ENCODE measurements at regions not wholly inside any gene's neighbourhood (a gene's known extent, or its start where the extent isn't known, plus 50 kb on each side); places are given as distances from the start of the nearest gene placed in this dataset.

GRCh38 chr16:85348065-85348840 lies 236.0 kb upstream of the CIBAR2 start:
- Mint-ChIP-seq H3K27ac (no peak overlapping the region), H3K9me3 (no peaks in the 10 kb centered on the region), H3K4me3 (no peak overlapping the region), H3K27me3 (ENCODE audit: low read depth) (no peaks in the 10 kb centered on the region), H3K36me3 (ENCODE audit: low read depth) (no peaks in the 10 kb centered on the region), H3K4me1 (ENCODE audit: low read depth) (no peaks in the 10 kb centered on the region)

GRCh38 chr16:85348911-85349334 lies 236.7 kb upstream of the CIBAR2 start:
- H3K27me3 Mint-ChIP-seq (ENCODE audit: low read depth), result peaks cover under 1% of the 10 kb centered on the region
- H3K4me3 Mint-ChIP-seq, result no peak overlapping the region
- no peaks in the 10 kb centered on the region for H3K4me1 Mint-ChIP-seq (ENCODE audit: low read depth)
- no peak overlapping the region for H3K27ac Mint-ChIP-seq
- H3K36me3 Mint-ChIP-seq (ENCODE audit: low read depth), result no peaks in the 10 kb centered on the region
- H3K9me3 Mint-ChIP-seq, result no peaks in the 10 kb centered on the region

- Mint-ChIP-seq H3K4me1 (ENCODE audit: low read depth) (no peaks in the 10 kb centered on the region), H3K27me3 (ENCODE audit: low read depth) (peaks cover 3% of the 10 kb centered on the region), H3K4me3 (no peak overlapping the region), H3K9me3 (no peaks in the 10 kb centered on the region), H3K27ac (no peak overlapping the region), H3K36me3 (ENCODE audit: low read depth) (no peaks in the 10 kb centered on the region)
These were observed 237.3 kb upstream of the CIBAR2 start for GRCh38 chr16:85349365-85350145.

GRCh38 chr16:85350146-85350728 lies 238.0 kb upstream of the CIBAR2 start:
- Mint-ChIP-seq H3K4me1 (ENCODE audit: low read depth) (no peaks in the 10 kb centered on the region), H3K9me3 (no peaks in the 10 kb centered on the region), H3K27me3 (ENCODE audit: low read depth) (peaks cover 3% of the 10 kb centered on the region), H3K4me3 (no peak overlapping the region), H3K27ac (no peak overlapping the region), H3K36me3 (ENCODE audit: low read depth) (no peaks in the 10 kb centered on the region)

- Mint-ChIP-seq H3K27ac (no peak overlapping the region), H3K27me3 (ENCODE audit: low read depth) (peaks cover 3% of the 10 kb centered on the region)
These were observed 238.7 kb upstream of the CIBAR2 start for GRCh38 chr16:85350973-85351372.

GRCh38 chr16:85353013-85353412 lies 240.7 kb upstream of the CIBAR2 start:
- peaks cover 3% of the 10 kb centered on the region for H3K27me3 Mint-ChIP-seq (ENCODE audit: low read depth)
- no peak overlapping the region for H3K27ac Mint-ChIP-seq
- no peak overlapping the region for H3K4me3 Mint-ChIP-seq
- no peaks in the 10 kb centered on the region for H3K9me3 Mint-ChIP-seq
- no peaks in the 10 kb centered on the region for H3K4me1 Mint-ChIP-seq (ENCODE audit: low read depth)
- no peaks in the 10 kb centered on the region for H3K36me3 Mint-ChIP-seq (ENCODE audit: low read depth)

More at GRCh38 chr16:85350973-85351372, 238.7 kb upstream of the CIBAR2 start:
- Mint-ChIP-seq H3K4me3 (no peak overlapping the region), H3K36me3 (ENCODE audit: low read depth) (no peaks in the 10 kb centered on the region), H3K9me3 (no peaks in the 10 kb centered on the region), H3K4me1 (ENCODE audit: low read depth) (no peaks in the 10 kb centered on the region)

GRCh38 chr16:85353839-85354685 lies 241.8 kb upstream of the CIBAR2 start:
- H3K27me3 Mint-ChIP-seq (ENCODE audit: low read depth), result peaks cover 3% of the 10 kb centered on the region
- H3K27ac Mint-ChIP-seq, result no peak overlapping the region
- no peaks in the 10 kb centered on the region for H3K4me1 Mint-ChIP-seq (ENCODE audit: low read depth)
- no peak overlapping the region for H3K4me3 Mint-ChIP-seq
- H3K9me3 Mint-ChIP-seq, result no peaks in the 10 kb centered on the region
- no peaks in the 10 kb centered on the region for H3K36me3 Mint-ChIP-seq (ENCODE audit: low read depth)

- Mint-ChIP-seq H3K27me3 (ENCODE audit: low read depth) (peaks cover 3% of the 10 kb centered on the region), H3K4me3 (no peak overlapping the region)
These were observed 242.6 kb upstream of the CIBAR2 start for GRCh38 chr16:85354686-85355514.

GRCh38 chr16:85355515-85355837 lies 243.2 kb upstream of the CIBAR2 start:
- no peak overlapping the region for H3K4me3 Mint-ChIP-seq

More at GRCh38 chr16:85354686-85355514, 242.6 kb upstream of the CIBAR2 start:
- Mint-ChIP-seq H3K9me3 (no peaks in the 10 kb centered on the region), H3K36me3 (ENCODE audit: low read depth) (no peaks in the 10 kb centered on the region), H3K4me1 (ENCODE audit: low read depth) (no peaks in the 10 kb centered on the region), H3K27ac (no peak overlapping the region)

GRCh38 chr16:85356157-85356556 lies 243.9 kb upstream of the CIBAR2 start:
- H3K9me3 Mint-ChIP-seq, result no peaks in the 10 kb centered on the region
- H3K27me3 Mint-ChIP-seq (ENCODE audit: low read depth), result peaks cover 3% of the 10 kb centered on the region
- no peak overlapping the region for H3K4me3 Mint-ChIP-seq
- H3K27ac Mint-ChIP-seq, result no peak overlapping the region
- H3K36me3 Mint-ChIP-seq (ENCODE audit: low read depth), result no peaks in the 10 kb centered on the region
- H3K4me1 Mint-ChIP-seq (ENCODE audit: low read depth), result no peaks in the 10 kb centered on the region

More at GRCh38 chr16:85355515-85355837, 243.2 kb upstream of the CIBAR2 start:
- Mint-ChIP-seq H3K27ac (no peak overlapping the region), H3K27me3 (ENCODE audit: low read depth) (peaks cover 3% of the 10 kb centered on the region), H3K36me3 (ENCODE audit: low read depth) (no peaks in the 10 kb centered on the region), H3K4me1 (ENCODE audit: low read depth) (no peaks in the 10 kb centered on the region), H3K9me3 (no peaks in the 10 kb centered on the region)

- no peak overlapping the region for H3K27ac Mint-ChIP-seq
- H3K4me3 Mint-ChIP-seq, result no peak overlapping the region
- no peaks in the 10 kb centered on the region for H3K36me3 Mint-ChIP-seq (ENCODE audit: low read depth)
- peaks cover 3% of the 10 kb centered on the region for H3K27me3 Mint-ChIP-seq (ENCODE audit: low read depth)
- H3K9me3 Mint-ChIP-seq, result no peaks in the 10 kb centered on the region
- no peaks in the 10 kb centered on the region for H3K4me1 Mint-ChIP-seq (ENCODE audit: low read depth)
These were observed 245.1 kb upstream of the CIBAR2 start for GRCh38 chr16:85357323-85357722.

GRCh38 chr16:85357924-85358505 lies 245.7 kb upstream of the CIBAR2 start:
- H3K4me3 Mint-ChIP-seq, result no peak overlapping the region
- H3K4me1 Mint-ChIP-seq (ENCODE audit: low read depth), result no peaks in the 10 kb centered on the region
- H3K9me3 Mint-ChIP-seq, result no peaks in the 10 kb centered on the region
- H3K27ac Mint-ChIP-seq, result no peak overlapping the region
- H3K27me3 Mint-ChIP-seq (ENCODE audit: low read depth), result peaks cover 3% of the 10 kb centered on the region
- no peaks in the 10 kb centered on the region for H3K36me3 Mint-ChIP-seq (ENCODE audit: low read depth)

- Mint-ChIP-seq H3K27me3 (ENCODE audit: low read depth) (peaks cover 3% of the 10 kb centered on the region), H3K27ac (no peak overlapping the region), H3K9me3 (no peaks in the 10 kb centered on the region), H3K4me1 (ENCODE audit: low read depth) (no peaks in the 10 kb centered on the region), H3K4me3 (no peak overlapping the region), H3K36me3 (ENCODE audit: low read depth) (no peaks in the 10 kb centered on the region)
These were observed 246.5 kb upstream of the CIBAR2 start for GRCh38 chr16:85358704-85359146.

Data from T-helper 1 cell treated with Interleukin-12 subunit alpha and Interleukin-12 subunit beta and Interleukin-4 antibody, amounts not matched to agents 30 μg/mL and 1 μg/mL, for 36 hours (primary cell).